ENCODE measurements at regions not wholly inside any gene's neighbourhood (a gene's known extent, or its start where the extent isn't known, plus 50 kb on each side); places are given as distances from the start of the nearest gene placed in this dataset.

DNA sequence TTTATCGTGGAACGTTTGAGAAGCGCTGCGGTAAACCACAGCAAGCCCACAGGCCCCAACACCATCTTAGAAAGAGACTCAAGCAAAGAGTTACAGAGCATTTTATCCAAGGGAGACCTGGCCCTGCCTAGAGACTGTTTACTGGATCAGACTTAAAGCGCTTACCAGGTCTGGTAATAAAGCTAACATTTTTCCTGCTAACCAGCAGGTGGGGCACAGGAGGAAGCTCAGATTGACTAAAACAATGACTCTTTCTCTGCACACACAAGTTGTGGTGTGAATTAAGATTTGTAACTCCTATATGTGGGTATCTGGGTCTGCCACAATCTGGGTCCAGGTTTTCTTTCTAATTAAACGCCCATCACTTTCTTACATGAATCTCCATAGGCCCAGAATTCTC, 136.5 kb upstream of the ETS2 start:
- Histone ChIP-seq H3K9me3 (no peaks in the 10 kb centered on the region), H3K36me3 (replicated peaks) (no peaks in the 10 kb centered on the region), H3K4me1 (no peaks in the 10 kb centered on the region), H3K4me3 (no peak overlapping the region), H3K27me3 (ENCODE audit: low read depth) (no peaks in the 10 kb centered on the region)
- DNase-seq (ENCODE audit: low spot score in 2 of 2) = no peak
- in situ Hi-C loops (cut with MboI; ENCODE audit: low sequenced_read_pairs) = no loop called here

DNA sequence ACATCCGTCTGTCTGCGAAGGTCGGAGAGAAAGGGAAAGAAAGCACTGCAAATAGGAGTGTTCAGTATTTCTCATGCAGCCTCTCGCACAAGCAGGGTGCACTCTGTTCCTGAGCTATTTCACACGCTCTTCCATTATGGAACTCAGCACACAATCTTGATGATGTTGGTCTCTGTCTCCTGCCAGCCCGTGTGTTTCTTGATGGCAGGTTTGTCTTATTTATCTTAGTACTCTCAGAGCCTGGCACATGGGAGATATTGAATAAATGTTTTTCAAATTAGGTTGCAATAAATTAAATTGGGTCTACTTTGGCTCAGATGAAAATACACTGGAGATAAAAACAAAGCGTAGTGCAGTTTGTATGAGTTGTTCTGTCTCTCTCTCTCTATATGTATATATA, 134.9 kb upstream of the ETS2 start:
- no peaks in the 10 kb centered on the region for H3K36me3 ChIP-seq (replicated peaks)
- no peaks in the 10 kb centered on the region for H3K4me1 ChIP-seq
- no peaks in the 10 kb centered on the region for H3K27me3 ChIP-seq (ENCODE audit: low read depth)
- H3K9me3 ChIP-seq = no peaks in the 10 kb centered on the region
- H3K4me3 ChIP-seq = no peak overlapping the region
- DNase-seq (ENCODE audit: low spot score in 2 of 2) = no peak
- in situ Hi-C loops (cut with MboI; ENCODE audit: low sequenced_read_pairs) = no loop called here

DNA sequence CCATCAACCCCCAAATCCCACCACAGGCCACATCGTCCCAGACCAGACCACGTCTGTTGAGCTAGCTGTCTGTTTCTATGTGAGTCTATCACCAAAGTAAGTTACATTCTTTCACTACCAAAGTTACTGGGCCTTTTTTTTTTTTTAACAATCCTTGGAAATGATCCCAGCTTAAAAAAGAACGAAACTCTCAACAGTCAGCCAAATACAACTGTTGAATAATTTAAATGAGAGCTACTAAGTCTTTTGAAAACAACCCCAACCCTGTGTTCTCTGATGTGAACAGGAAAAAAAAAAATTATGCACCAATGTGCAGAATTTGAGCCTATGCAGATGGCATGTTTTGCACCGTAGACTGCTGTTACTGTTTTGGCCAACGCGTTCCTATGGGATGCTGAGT, 134.0 kb upstream of the ETS2 start:
- Histone ChIP-seq H3K4me3 (no peak overlapping the region), H3K27me3 (ENCODE audit: low read depth) (no peaks in the 10 kb centered on the region), H3K9me3 (no peaks in the 10 kb centered on the region), H3K36me3 (replicated peaks) (no peaks in the 10 kb centered on the region), H3K4me1 (no peaks in the 10 kb centered on the region)
- in situ Hi-C loops (cut with MboI; ENCODE audit: low sequenced_read_pairs) = no loop called here
- no peak for DNase-seq (ENCODE audit: low spot score in 2 of 2)

DNA sequence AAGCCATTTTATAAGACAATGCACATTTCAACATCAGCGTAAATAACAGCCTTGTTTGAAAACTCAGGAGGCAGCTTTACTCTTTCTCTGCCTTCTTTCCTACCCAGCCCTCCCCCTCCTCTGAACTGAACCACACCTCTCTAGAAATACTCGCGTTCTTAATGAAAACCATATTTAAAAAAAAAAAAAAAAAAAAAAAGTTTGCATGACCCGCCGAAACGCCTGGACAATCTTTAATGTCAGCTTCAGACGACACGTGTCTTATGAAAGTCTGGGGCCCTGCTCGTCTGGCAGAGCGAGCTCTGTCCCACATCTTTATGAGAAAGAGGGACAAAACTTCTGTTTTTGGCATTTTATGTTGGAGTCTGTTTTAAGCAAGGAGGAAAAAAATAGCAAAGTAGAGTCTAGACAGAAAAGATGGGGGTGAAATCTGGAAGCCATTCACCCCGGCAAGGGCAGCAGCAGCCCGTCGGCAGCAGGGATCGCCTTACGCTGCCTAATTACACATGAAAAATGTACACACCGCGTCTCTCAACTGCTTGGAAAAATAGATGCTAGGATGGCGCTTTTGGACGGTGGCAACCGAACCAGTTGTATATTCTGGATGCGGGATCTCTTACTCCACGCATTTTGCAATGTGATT, 130.4 kb upstream of the ETS2 start:
- Histone ChIP-seq H3K9me3 (no peaks in the 10 kb centered on the region), H3K36me3 (replicated peaks) (no peaks in the 10 kb centered on the region), H3K4me1 (no peaks in the 10 kb centered on the region), H3K27me3 (ENCODE audit: low read depth) (no peaks in the 10 kb centered on the region), H3K4me3 (no peak overlapping the region)
- in situ Hi-C loops (cut with MboI; ENCODE audit: low sequenced_read_pairs) = no loop called here
- DNase-seq (ENCODE audit: low spot score in 2 of 2) = no peak

DNA sequence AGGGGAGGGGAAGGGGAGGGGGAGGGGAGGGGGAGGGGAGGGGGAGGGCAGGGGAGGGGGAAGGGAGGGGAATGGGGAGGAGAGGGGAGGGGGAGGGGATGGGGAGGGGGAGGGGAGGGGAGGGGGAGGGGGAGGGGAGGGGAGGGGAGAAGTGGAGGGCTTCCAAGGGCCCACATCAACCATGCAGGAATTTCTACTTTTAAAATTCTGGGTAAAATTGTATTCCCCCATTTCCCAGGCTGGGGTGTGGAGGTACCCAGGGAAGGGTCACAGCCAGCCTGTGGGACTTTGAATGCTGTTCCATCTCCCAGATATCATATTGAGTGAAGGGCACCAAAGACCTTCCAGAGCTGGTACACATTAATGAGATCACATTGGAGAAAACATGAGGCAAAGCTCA, 126.9 kb upstream of the ETS2 start:
- H3K4me3 ChIP-seq = no peak overlapping the region
- H3K9me3 ChIP-seq = no peaks in the 10 kb centered on the region
- H3K27me3 ChIP-seq (ENCODE audit: low read depth) = no peaks in the 10 kb centered on the region
- in situ Hi-C loops (cut with MboI; ENCODE audit: low sequenced_read_pairs) = no loop called here
- DNase-seq (ENCODE audit: low spot score in 2 of 2) = no peak
- H3K4me1 ChIP-seq = no peaks in the 10 kb centered on the region
- no peaks in the 10 kb centered on the region for H3K36me3 ChIP-seq (replicated peaks)

DNA sequence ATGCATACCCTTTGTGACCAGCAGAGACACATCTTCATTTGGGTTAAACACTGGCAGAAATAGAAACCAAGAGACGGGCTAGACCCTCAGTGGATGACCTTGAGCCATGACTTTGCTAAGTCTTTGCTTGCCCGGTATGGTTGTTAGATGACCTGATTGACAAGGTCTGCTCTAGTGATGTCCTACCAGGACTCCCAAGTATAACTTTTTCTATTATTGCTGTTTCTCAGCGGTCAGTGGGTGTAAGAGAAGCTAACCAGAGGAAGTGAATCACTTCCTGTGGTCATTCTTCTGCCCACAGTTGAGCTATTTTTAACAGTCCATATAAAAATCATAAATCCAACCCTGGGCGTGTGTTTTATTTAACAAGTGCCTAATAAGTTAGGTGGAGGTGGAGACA, 126.2 kb upstream of the ETS2 start:
- H3K27me3 ChIP-seq (ENCODE audit: low read depth) = no peaks in the 10 kb centered on the region

DNA sequence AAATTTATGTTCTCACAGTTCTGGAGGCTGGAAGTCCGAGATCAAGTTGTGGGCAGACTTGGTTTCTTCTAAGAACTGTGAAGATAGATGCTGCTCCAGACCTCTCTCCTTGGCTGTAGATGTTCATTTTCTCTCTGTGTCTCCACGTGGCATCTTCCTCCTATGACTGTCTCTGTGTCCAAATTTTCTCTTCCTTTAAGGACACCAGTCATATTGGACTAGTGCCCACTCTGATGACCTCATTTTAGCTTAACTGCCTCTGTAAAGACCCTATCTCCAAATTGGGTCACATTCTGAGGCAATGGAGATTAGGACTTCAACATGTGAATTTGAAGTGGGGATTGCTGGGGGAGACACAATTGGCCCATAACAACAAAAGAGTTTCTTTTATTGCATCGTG, 125.3 kb upstream of the ETS2 start:
- in situ Hi-C loops (cut with MboI; ENCODE audit: low sequenced_read_pairs) = no loop called here
- Histone ChIP-seq H3K27me3 (ENCODE audit: low read depth) (no peaks in the 10 kb centered on the region), H3K9me3 (no peaks in the 10 kb centered on the region), H3K36me3 (replicated peaks) (no peaks in the 10 kb centered on the region), H3K4me1 (no peaks in the 10 kb centered on the region), H3K4me3 (no peak overlapping the region)
- no peak for DNase-seq (ENCODE audit: low spot score in 2 of 2)

More for the DNA sequence above, 126.2 kb upstream of the ETS2 start:
- Histone ChIP-seq H3K4me1 (no peaks in the 10 kb centered on the region), H3K9me3 (no peaks in the 10 kb centered on the region), H3K36me3 (replicated peaks) (no peaks in the 10 kb centered on the region), H3K4me3 (no peak overlapping the region)
- in situ Hi-C loops (cut with MboI; ENCODE audit: low sequenced_read_pairs) = no loop called here
- no peak for DNase-seq (ENCODE audit: low spot score in 2 of 2)

DNA sequence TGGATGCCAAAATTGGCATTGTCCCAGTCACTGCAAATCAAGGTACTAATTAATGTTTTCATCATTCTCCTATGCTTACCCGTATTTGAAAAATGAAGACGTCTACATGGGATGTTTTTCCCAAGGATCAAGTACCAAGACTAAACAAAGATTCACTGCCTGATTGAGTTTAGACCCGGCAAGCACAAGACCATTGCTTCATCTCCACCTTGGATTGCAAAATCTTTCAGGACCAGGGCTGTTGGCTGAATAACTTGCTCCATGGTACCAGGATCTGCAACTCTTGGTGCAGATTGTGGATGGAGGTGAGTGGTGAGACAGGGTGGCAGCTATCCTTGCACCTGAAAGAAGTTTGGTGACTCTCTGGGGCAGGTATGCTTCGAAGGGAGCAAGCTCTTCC, 122.5 kb upstream of the ETS2 start:
- H3K4me1 ChIP-seq = no peaks in the 10 kb centered on the region
- no peak overlapping the region for H3K4me3 ChIP-seq
- H3K27me3 ChIP-seq (ENCODE audit: low read depth) = no peaks in the 10 kb centered on the region
- H3K9me3 ChIP-seq = no peaks in the 10 kb centered on the region
- H3K36me3 ChIP-seq (replicated peaks) = no peaks in the 10 kb centered on the region
- in situ Hi-C loops (cut with MboI; ENCODE audit: low sequenced_read_pairs) = no loop called here
- no peak for DNase-seq (ENCODE audit: low spot score in 2 of 2)

DNA sequence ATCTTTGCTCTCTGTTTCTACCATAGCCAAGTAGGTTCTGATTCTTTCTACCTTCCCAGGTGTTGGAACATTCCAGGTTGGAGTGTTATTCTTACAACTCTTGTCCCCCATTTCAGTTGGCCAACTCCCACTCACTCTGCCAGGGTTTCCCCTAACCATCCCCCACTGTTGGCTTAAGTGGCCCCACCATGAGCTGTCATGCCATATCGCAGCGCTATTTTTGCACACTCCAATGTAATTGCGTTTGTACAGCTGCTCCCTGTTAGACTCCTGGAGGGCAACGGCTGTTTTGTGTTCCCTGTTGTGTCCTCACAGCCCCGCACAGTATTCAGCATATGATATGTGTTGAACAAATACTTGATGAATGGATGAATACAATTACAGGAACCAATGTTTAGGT, 117.7 kb upstream of the ETS2 start:
- H3K27me3 ChIP-seq (ENCODE audit: low read depth) = no peaks in the 10 kb centered on the region
- no peak for DNase-seq (ENCODE audit: low spot score in 2 of 2)

DNA sequence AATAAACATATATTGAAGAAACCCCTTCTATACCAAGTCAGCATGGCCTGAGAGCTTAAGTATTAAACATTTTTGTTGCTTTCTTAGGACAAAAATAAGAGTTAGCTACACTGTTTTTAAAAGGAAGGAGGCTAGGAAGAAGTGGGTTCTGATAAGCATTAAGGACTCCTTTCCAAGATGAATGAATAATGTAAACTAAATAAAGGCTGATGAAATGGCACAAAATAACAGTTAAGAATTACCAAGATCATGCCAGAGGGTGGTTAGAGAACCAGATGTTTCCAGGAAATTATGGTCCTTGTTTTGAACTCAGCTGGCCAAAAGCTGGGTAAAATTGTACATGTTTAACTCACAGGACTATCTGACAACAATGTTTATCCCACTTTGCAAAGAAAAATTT, 114.1 kb upstream of the ETS2 start:
- Histone ChIP-seq H3K9me3 (no peaks in the 10 kb centered on the region), H3K36me3 (replicated peaks) (no peaks in the 10 kb centered on the region), H3K27me3 (ENCODE audit: low read depth) (no peaks in the 10 kb centered on the region), H3K4me1 (no peaks in the 10 kb centered on the region), H3K4me3 (no peak overlapping the region)
- no peak for DNase-seq (ENCODE audit: low spot score in 2 of 2)
- in situ Hi-C loops (cut with MboI; ENCODE audit: low sequenced_read_pairs) = no loop called here

More for the DNA sequence above, 117.7 kb upstream of the ETS2 start:
- Histone ChIP-seq H3K36me3 (replicated peaks) (no peaks in the 10 kb centered on the region), H3K4me1 (no peaks in the 10 kb centered on the region), H3K4me3 (no peak overlapping the region), H3K9me3 (no peaks in the 10 kb centered on the region)
- in situ Hi-C loops (cut with MboI; ENCODE audit: low sequenced_read_pairs) = no loop called here

DNA sequence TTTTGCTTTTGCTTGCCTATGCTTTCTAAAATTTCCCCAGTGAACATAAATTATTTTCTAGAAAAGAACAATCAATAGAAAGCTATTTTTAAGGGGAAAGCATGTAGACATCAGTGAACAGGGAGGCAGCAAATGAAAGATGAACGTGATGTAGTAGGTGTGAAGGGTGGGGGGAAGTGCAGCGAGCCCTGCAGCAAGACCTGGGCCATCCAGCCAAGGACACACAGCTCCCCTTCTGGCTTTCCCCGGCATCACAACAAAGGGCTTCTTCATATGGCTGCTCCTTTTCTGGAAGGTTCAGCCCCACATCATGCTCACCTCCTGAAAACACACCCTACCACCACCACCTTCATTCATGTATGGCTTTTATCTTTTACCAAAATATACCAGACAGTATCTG, 109.2 kb upstream of the ETS2 start:
- H3K27me3 ChIP-seq (ENCODE audit: low read depth) = no peaks in the 10 kb centered on the region
- no peaks in the 10 kb centered on the region for H3K36me3 ChIP-seq (replicated peaks)
- in situ Hi-C loops (cut with MboI; ENCODE audit: low sequenced_read_pairs) = no loop called here
- no peaks in the 10 kb centered on the region for H3K4me1 ChIP-seq
- no peak overlapping the region for H3K4me3 ChIP-seq
- DNase-seq (ENCODE audit: low spot score in 2 of 2) = no peak
- H3K9me3 ChIP-seq = no peaks in the 10 kb centered on the region; the same call in 1 of the 2 replicates

DNA sequence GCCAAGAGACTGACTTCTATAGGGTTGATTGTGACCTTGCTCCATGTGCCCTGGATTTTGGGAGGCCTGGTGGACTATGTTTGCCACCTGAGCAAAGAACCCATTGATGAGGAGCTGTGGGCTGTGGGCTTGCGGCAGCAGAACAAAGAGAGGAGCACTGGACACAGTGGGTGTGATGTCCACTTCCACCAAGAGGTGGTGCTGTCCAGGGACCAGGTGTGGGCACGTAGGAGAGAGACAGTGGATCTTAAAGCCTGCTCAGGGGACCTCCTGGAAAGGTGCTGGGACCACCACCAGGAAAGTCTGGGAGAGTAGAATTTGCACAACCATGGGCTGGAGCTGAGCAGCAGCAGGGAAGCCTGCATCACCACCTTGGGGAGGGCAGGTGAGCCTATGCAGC, 106.7 kb upstream of the ETS2 start:
- DNase-seq (ENCODE audit: low spot score in 2 of 2) = no peak
- Histone ChIP-seq H3K9me3 (no peaks in the 10 kb centered on the region; the same call in 1 of the 2 replicates), H3K4me1 (no peaks in the 10 kb centered on the region), H3K4me3 (no peak overlapping the region), H3K36me3 (replicated peaks) (no peaks in the 10 kb centered on the region), H3K27me3 (ENCODE audit: low read depth) (no peaks in the 10 kb centered on the region)
- in situ Hi-C loops (cut with MboI; ENCODE audit: low sequenced_read_pairs) = no loop called here

DNA sequence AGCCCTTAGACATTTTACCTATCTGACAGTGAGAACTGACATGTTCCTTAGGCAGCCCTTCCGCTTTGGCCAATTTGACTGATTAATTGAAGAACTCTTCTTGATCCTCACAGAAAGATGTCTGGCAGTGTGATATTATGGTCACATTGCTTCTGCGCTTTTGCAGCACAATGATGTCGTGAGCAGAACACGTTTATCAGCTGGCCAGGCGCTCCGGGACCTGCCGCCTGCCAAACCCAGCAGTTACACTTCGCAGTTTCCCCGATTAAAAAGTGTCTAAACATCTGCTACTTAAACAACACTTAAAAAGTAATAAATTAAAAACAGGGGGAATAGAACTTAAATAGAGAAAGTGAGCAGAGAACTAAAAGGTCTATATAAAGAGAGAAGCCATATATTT, 103.5 kb upstream of the ETS2 start:
- in situ Hi-C loops (cut with MboI; ENCODE audit: low sequenced_read_pairs) = no loop called here
- Histone ChIP-seq H3K27me3 (ENCODE audit: low read depth) (no peaks in the 10 kb centered on the region), H3K9me3 (no peaks in the 10 kb centered on the region; the same call in 1 of the 2 replicates), H3K4me3 (no peak overlapping the region), H3K36me3 (replicated peaks) (no peaks in the 10 kb centered on the region), H3K4me1 (no peaks in the 10 kb centered on the region)
- DNase-seq (ENCODE audit: low spot score in 2 of 2) = no peak

DNA sequence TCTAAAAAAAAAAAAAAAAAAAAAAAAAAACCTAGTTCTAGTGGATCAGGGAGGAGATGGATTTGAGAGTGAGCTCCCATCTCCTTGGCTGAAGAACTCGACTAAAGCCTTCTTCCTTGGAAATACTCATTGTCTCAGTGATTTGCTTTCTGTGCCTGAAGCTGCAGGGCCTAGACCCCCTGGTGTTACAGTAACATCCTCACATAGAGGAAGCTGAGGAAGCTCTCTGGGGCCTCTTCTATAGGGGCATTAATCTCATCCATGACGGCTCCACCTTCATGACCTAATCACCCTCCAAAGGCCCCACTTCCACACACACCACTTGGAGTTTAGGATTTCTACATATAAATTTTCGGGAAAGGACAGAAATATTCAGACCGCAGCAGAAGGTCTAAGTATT, 95.9 kb upstream of the ETS2 start:
- in situ Hi-C loops (cut with MboI; ENCODE audit: low sequenced_read_pairs) = no loop called here
- no peaks in the 10 kb centered on the region for H3K9me3 ChIP-seq

DNA sequence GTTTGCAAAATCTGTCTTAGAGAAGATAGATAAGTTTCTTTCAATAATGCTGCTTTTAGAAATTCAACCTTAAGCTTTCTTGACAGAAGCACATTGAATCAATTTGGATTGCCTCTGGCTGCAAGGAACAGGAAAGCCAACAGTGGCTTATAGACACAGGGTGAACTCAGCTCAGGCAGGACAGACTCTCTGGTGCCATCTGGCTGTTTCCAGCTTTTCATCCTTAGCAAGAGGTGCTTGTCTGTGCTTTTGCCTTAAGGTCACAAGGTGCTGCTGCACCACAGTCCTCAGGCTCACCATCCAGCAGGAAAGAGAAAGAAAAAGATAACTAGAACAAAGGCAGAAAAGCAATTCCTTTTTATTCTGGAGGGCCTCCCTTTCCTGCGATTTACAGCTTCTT, 93.7 kb upstream of the ETS2 start:
- no peaks in the 10 kb centered on the region for H3K27me3 ChIP-seq (ENCODE audit: low read depth)
- no peaks in the 10 kb centered on the region for H3K36me3 ChIP-seq (replicated peaks)
- no peaks in the 10 kb centered on the region for H3K9me3 ChIP-seq
- H3K4me3 ChIP-seq = no peak overlapping the region
- in situ Hi-C loops (cut with MboI; ENCODE audit: low sequenced_read_pairs) = no loop called here
- no peak for DNase-seq (ENCODE audit: low spot score in 2 of 2)
- no peaks in the 10 kb centered on the region for H3K4me1 ChIP-seq

More for the DNA sequence above, 95.9 kb upstream of the ETS2 start:
- Histone ChIP-seq H3K4me1 (no peaks in the 10 kb centered on the region), H3K36me3 (replicated peaks) (no peaks in the 10 kb centered on the region), H3K27me3 (ENCODE audit: low read depth) (no peaks in the 10 kb centered on the region), H3K4me3 (no peak overlapping the region)
- no peak for DNase-seq (ENCODE audit: low spot score in 2 of 2)
